Suprapubic skin (tissue), 4 donors: ENCODE measurements at regions not wholly inside any gene's neighbourhood (a gene's known extent, or its start where the extent isn't known, plus 50 kb on each side); places are given as distances from the start of the nearest gene placed in this dataset.

Source experiments
- DNase-seq, 2 donors: peaks; one replicate each; pipeline ENCODE4 v3.0.0-alpha.2; 2019; ENCODE audit warnings: low spot score in 2 of 2
- H3K27ac ChIP-seq: fragments of 200-600 bp; sonication (generic); one replicate; pipeline ENCODE4 v1.5.1; 2019
- H3K27me3 ChIP-seq: fragments of 200-600 bp; sonication (generic); one replicate; pipeline ENCODE4 v1.5.1; 2019
- H3K36me3 ChIP-seq: fragments of 200-600 bp; sonication (generic); one replicate; pipeline ENCODE4 v1.5.1; 2019
- H3K4me1 ChIP-seq: fragments of 200-600 bp; sonication (generic); one replicate; pipeline ENCODE4 v1.5.1; 2019
- H3K4me3 ChIP-seq: fragments of 200-600 bp; sonication (generic); one replicate; pipeline ENCODE4 v1.5.1; 2019; ENCODE audit warnings: mild to moderate bottlenecking
- H3K9me3 ChIP-seq: fragments of 200-600 bp; sonication (generic); one replicate; pipeline ENCODE4 v1.5.1; 2019
- CTCF ChIP-seq, 2 donors: fragments of 200-600 bp in 1 of 2; fragments of 450-650 bp in 1 of 2; sonication (generic) in 1 of 2; IDR thresholded peaks; one replicate each; pipeline ENCODE4 v1.5.1; 2016 to 2019; ENCODE audit warnings: antibody characterized with exemption in 2 of 2, mild to moderate bottlenecking in 1 of 2, moderate library complexity in 1 of 2
- EP300 ChIP-seq: sonication (generic); formaldehyde crosslinking; IDR thresholded peaks from one replicate; pipeline ENCODE4 v1.6.1; 2017; ENCODE audit warnings: antibody characterized with exemption
- POLR2A ChIP-seq, 2 donors: fragments of 450-650 bp; IDR thresholded peaks; one replicate each; pipeline ENCODE4 v1.6.1; 2017; ENCODE audit warnings: antibody characterized with exemption in 2 of 2, mild to moderate bottlenecking in 2 of 2, moderate library complexity in 2 of 2
- POLR2AphosphoS5 ChIP-seq, 3 donors: sonication (generic); formaldehyde crosslinking; IDR thresholded peaks; one replicate each; pipeline ENCODE4 v1.6.1; 2017; ENCODE audit warnings: antibody characterized with exemption in 3 of 3
- WGBS: methylation state at CpG from one replicate; pipeline ENCODE4 v1.1.5; 2018; 5-methylcytosine and 5-hydroxymethylcytosine counted together

- Histone ChIP-seq H3K27me3 (no peaks in the 10 kb centered on the region), H3K4me1 (no peaks in the 10 kb centered on the region), H3K27ac (no peak overlapping the region), H3K36me3 (no peaks in the 10 kb centered on the region), H3K9me3 (no peaks in the 10 kb centered on the region), H3K4me3 (no peak overlapping the region)
- no peak for DNase-seq
- WGBS: 68% methylated on average over 4 of the region's 4 CpGs
- no peak for TF ChIP-seq POLR2A (IDR thresholded peaks at IDR 0.05)
- TF ChIP-seq CTCF (IDR thresholded peaks at IDR 0.05): no peak
- TF ChIP-seq POLR2AphosphoS5 (IDR thresholded peaks at IDR 0.05): no peak
- TF ChIP-seq EP300: no peak
Observed at GRCh38 chr14:66237741-66238140, 248.4 kb upstream of the CCDC196 start.

DNA sequence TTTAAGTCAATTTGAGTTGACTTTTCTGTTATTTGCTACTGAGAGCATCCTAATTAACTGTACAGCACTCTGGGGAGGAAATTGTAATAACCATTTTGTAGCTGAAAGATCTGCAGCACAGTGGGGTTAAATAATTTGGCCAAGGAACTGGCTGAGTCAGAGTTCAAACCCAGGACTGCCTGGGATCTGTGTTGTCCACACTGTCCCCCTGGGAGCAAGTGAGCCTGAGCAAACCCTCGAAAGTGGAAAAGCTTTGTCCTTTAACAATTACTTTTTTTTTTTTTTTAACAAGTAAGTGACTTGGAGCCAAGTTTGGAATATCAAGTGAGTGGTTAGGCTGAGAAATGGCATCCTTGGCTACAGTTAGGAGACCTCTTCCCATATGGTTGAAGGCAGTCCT, 247.2 kb upstream of the CCDC196 start:
- no peak for TF ChIP-seq EP300
- no peak for TF ChIP-seq CTCF (IDR thresholded peaks at IDR 0.05)
- no peak for TF ChIP-seq POLR2AphosphoS5 (IDR thresholded peaks at IDR 0.05)
- TF ChIP-seq POLR2A (IDR thresholded peaks at IDR 0.05): no peak
- 62% methylated on average over 1 of the region's 1 CpG for WGBS
- Histone ChIP-seq H3K27ac (no peak overlapping the region), H3K4me1 (no peaks in the 10 kb centered on the region), H3K27me3 (no peaks in the 10 kb centered on the region), H3K36me3 (no peaks in the 10 kb centered on the region), H3K9me3 (no peaks in the 10 kb centered on the region), H3K4me3 (no peak overlapping the region)
- no peak for DNase-seq

- TF ChIP-seq CTCF (IDR thresholded peaks at IDR 0.05) (no peak), POLR2A (IDR thresholded peaks at IDR 0.05) (no peak), POLR2AphosphoS5 (IDR thresholded peaks at IDR 0.05) (no peak), EP300 (no peak)
- Histone ChIP-seq H3K4me1 (no peaks in the 10 kb centered on the region), H3K36me3 (no peaks in the 10 kb centered on the region), H3K27me3 (no peaks in the 10 kb centered on the region), H3K4me3 (no peak overlapping the region), H3K9me3 (no peaks in the 10 kb centered on the region), H3K27ac (no peak overlapping the region)
- no peak for DNase-seq
- 82% methylated on average over 4 of the region's 4 CpGs for WGBS
Observed at GRCh38 chr14:66239589-66239988, 246.6 kb upstream of the CCDC196 start.

DNA sequence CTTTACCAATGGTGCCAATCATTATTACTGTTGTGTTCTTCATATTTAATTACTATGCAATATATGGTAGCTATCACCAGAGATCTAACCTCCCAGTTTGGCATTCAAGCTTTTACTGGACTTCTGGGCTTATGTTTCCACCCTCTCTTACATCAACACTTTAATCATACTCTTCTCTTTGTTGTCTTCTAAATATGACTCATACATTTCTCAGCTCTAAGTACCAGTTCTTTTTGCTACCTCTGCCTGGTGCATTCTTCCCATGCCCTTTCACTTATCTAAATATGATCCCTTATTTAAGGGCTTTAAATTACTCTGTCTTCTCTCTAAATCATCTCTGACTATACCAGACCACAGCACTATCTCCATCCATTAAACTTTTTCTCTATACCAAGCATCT, 246.1 kb upstream of the CCDC196 start:
- H3K4me1 ChIP-seq: no peaks in the 10 kb centered on the region
- no peak for DNase-seq
- H3K27me3 ChIP-seq: no peaks in the 10 kb centered on the region
- TF ChIP-seq POLR2AphosphoS5 (IDR thresholded peaks at IDR 0.05) (no peak), POLR2A (IDR thresholded peaks at IDR 0.05) (no peak), EP300 (no peak), CTCF (IDR thresholded peaks at IDR 0.05) (no peak)
- no peaks in the 10 kb centered on the region for H3K36me3 ChIP-seq
- H3K27ac ChIP-seq: no peak overlapping the region
- no peaks in the 10 kb centered on the region for H3K9me3 ChIP-seq
- H3K4me3 ChIP-seq: no peak overlapping the region

- H3K4me3 ChIP-seq: no peak overlapping the region
- H3K9me3 ChIP-seq: no peaks in the 10 kb centered on the region
- WGBS: 71% methylated on average over 1 of the region's 1 CpG
- no peaks in the 10 kb centered on the region for H3K4me1 ChIP-seq
- H3K36me3 ChIP-seq: no peaks in the 10 kb centered on the region
- TF ChIP-seq EP300 (no peak), POLR2A (IDR thresholded peaks at IDR 0.05) (no peak), POLR2AphosphoS5 (IDR thresholded peaks at IDR 0.05) (no peak), CTCF (IDR thresholded peaks at IDR 0.05) (no peak)
- no peak overlapping the region for H3K27ac ChIP-seq
- no peak for DNase-seq
- H3K27me3 ChIP-seq: no peaks in the 10 kb centered on the region
Observed at GRCh38 chr14:66242001-66242400, 244.2 kb upstream of the CCDC196 start.
